NCI-H128 (cell line): ENCODE measurements at regions not wholly inside any gene's neighbourhood (a gene's known extent, or its start where the extent isn't known, plus 50 kb on each side); places are given as distances from the start of the nearest gene placed in this dataset.

Experiments
- DNase-seq: peaks from one replicate; lab custom pipeline; 2025; ENCODE audit not compliant: unreplicated experiment; lab: John Stamatoyannopoulos, UW

GRCh38 chr3:117246771-117247555 lies 537.4 kb downstream of the TUSC7 start:
- no peak for DNase-seq

- DNase-seq: no peak
Observed at GRCh38 chr3:117248153-117248552, 538.6 kb downstream of the TUSC7 start.

- DNase-seq: no peak
Observed at GRCh38 chr3:117252208-117252607, 542.6 kb downstream of the TUSC7 start.

- DNase-seq: no peak
Observed at GRCh38 chr3:117252651-117253050, 543.1 kb downstream of the TUSC7 start.

GRCh38 chr3:117253636-117254035 lies 544.1 kb downstream of the TUSC7 start:
- DNase-seq: no peak

- no peak for DNase-seq
Observed at GRCh38 chr3:117254985-117255384, 545.4 kb downstream of the TUSC7 start.

GRCh38 chr3:117255736-117256135 lies 546.2 kb downstream of the TUSC7 start:
- no peak for DNase-seq

GRCh38 chr3:117261983-117262421 lies 552.4 kb downstream of the TUSC7 start:
- DNase-seq: no peak

GRCh38 chr3:117263270-117263669 lies 553.7 kb downstream of the TUSC7 start:
- no peak for DNase-seq

- DNase-seq: no peak
Observed at GRCh38 chr3:117263745-117264144, 554.2 kb downstream of the TUSC7 start.

- no peak for DNase-seq
Observed at GRCh38 chr3:117264204-117264994, 554.8 kb downstream of the TUSC7 start.

- no peak for DNase-seq
Observed at GRCh38 chr3:117266806-117267205, 557.2 kb downstream of the TUSC7 start.

GRCh38 chr3:117268318-117268717 lies 558.7 kb downstream of the TUSC7 start:
- no peak for DNase-seq

- no peak for DNase-seq
Observed at GRCh38 chr3:117272274-117272673, 562.7 kb downstream of the TUSC7 start.

- DNase-seq: no peak
Observed at GRCh38 chr3:117272876-117273523, 563.4 kb downstream of the TUSC7 start.

- no peak for DNase-seq
Observed at GRCh38 chr3:117277816-117278215, 568.2 kb downstream of the TUSC7 start.

GRCh38 chr3:117278424-117279190 lies 569.0 kb downstream of the TUSC7 start:
- DNase-seq: no peak

GRCh38 chr3:117281371-117281770 lies 571.8 kb downstream of the TUSC7 start:
- no peak for DNase-seq

- DNase-seq: no peak
Observed at GRCh38 chr3:117282566-117282965, 573.0 kb downstream of the TUSC7 start.

- DNase-seq: no peak
Observed at GRCh38 chr3:117285737-117286136, 576.2 kb downstream of the TUSC7 start.

GRCh38 chr3:117286488-117286887 lies 576.9 kb downstream of the TUSC7 start:
- DNase-seq: no peak
